ENCODE measurements at regions not wholly inside any gene's neighbourhood (a gene's known extent, or its start where the extent isn't known, plus 50 kb on each side); places are given as distances from the start of the nearest gene placed in this dataset.

GRCh38 chr2:10190255-10190654 lies 67.7 kb downstream of the RRM2 start:
- Histone ChIP-seq H3K27me3 (ENCODE audit: insufficient read depth in 3 of 3, low read length in 2 of 3) (peaks cover 0 to 10% (median 4%) of the 10 kb centered on the region in 3 donors), H3K4me3 (no peak overlapping the region), H3K27ac (no peak overlapping the region), H3K9me3 (no peaks in the 10 kb centered on the region), H3K36me3 (ENCODE audit: insufficient read depth in 1 of 2, low read depth in 1 of 2) (no peaks in the 10 kb centered on the region), H3K4me1 (no peaks in the 10 kb centered on the region)
- intact Hi-C loops (cut with DNase I), result no loop called here
- TF ChIP-seq CTCF (IDR thresholded peaks at IDR 0.05), result no peak
- DNase-seq, result no peak
- ATAC-seq, result no peak
- WGBS, 3 donors, result 97 to 99% (median 99%) methylated on average over 3 of the region's 3 CpGs

GRCh38 chr2:10190737-10191532 lies 68.4 kb downstream of the RRM2 start:
- ATAC-seq (no peak), DNase-seq (no peak)
- no peak overlapping the region for H3K4me3 ChIP-seq
- H3K9me3 ChIP-seq, result no peaks in the 10 kb centered on the region
- no peaks in the 10 kb centered on the region for H3K4me1 ChIP-seq
- no peaks in the 10 kb centered on the region for H3K36me3 ChIP-seq (ENCODE audit: insufficient read depth in 1 of 2, low read depth in 1 of 2)
- H3K27me3 ChIP-seq (ENCODE audit: insufficient read depth in 3 of 3, low read length in 2 of 3), result peaks cover 0 to 15% (median 4%) of the 10 kb centered on the region in 3 donors
- intact Hi-C loops (cut with DNase I), result no loop called here
- 87 to 93% (median 87%) methylated on average over 10 of the region's 10 CpGs for WGBS, 3 donors
- H3K27ac ChIP-seq, result no peak overlapping the region
- no peak for TF ChIP-seq CTCF (IDR thresholded peaks at IDR 0.05)

- TF ChIP-seq CTCF (IDR thresholded peaks at IDR 0.05), result no peak
- Histone ChIP-seq H3K27me3 (ENCODE audit: insufficient read depth in 3 of 3, low read length in 2 of 3) (peaks cover 0 to 15% (median 2%) of the 10 kb centered on the region in 3 donors), H3K4me3 (no peak overlapping the region), H3K9me3 (no peaks in the 10 kb centered on the region), H3K27ac (no peak overlapping the region), H3K36me3 (ENCODE audit: insufficient read depth in 1 of 2, low read depth in 1 of 2) (no peaks in the 10 kb centered on the region), H3K4me1 (no peaks in the 10 kb centered on the region)
- no peak for ATAC-seq
- intact Hi-C loops (cut with DNase I), result no loop called here
- no peak for DNase-seq
- 94 to 95% (median 94%) methylated on average over 13 to 14 of the region's 14 CpGs for WGBS, 3 donors
Observed at GRCh38 chr2:10191554-10191953, 69.0 kb downstream of the RRM2 start.

GRCh38 chr2:10192392-10193015 lies 70.0 kb downstream of the RRM2 start:
- Histone ChIP-seq H3K4me1 (no peaks in the 10 kb centered on the region), H3K27ac (no peak overlapping the region), H3K9me3 (no peaks in the 10 kb centered on the region), H3K36me3 (ENCODE audit: insufficient read depth in 1 of 2, low read depth in 1 of 2) (no peaks in the 10 kb centered on the region), H3K27me3 (ENCODE audit: insufficient read depth in 3 of 3, low read length in 2 of 3) (peaks cover 0 to 15% (median under 1%) of the 10 kb centered on the region in 3 donors), H3K4me3 (no peak overlapping the region)
- ATAC-seq (no peak), DNase-seq (no peak)
- TF ChIP-seq CTCF (IDR thresholded peaks at IDR 0.05), result no peak
- intact Hi-C loops (cut with DNase I), result no loop called here
- 85 to 90% (median 88%) methylated on average over 10 of the region's 10 CpGs for WGBS, 3 donors

All from psoas muscle (tissue), 7 donors.